ENCODE measurements at regions not wholly inside any gene's neighbourhood (a gene's known extent, or its start where the extent isn't known, plus 50 kb on each side); places are given as distances from the start of the nearest gene placed in this dataset.

GRCh38 chr1:94621802-94622201, 80.2 kb upstream of the F3 start:
- H3K4me3 ChIP-seq (ENCODE audit: low read length): no peak overlapping the region

GRCh38 chr1:94621395-94621794, 79.8 kb upstream of the F3 start:
- Histone ChIP-seq H3K27me3 (ENCODE audit: insufficient read depth, low read length) (peaks cover 15% of the 10 kb centered on the region; the same call in 1 of the 2 replicates), H3K36me3 (ENCODE audit: insufficient read depth, low read depth, low read length) (no peaks in the 10 kb centered on the region), H3K9ac (ENCODE audit: low read depth, low read length) (no peak overlapping the region), H3K4me3 (ENCODE audit: low read length) (no peak overlapping the region), H3K27ac (ENCODE audit: low read length) (no peak overlapping the region), H3K9me3 (ENCODE audit: insufficient read depth, low read depth, low read length) (no peaks in the 10 kb centered on the region; the same call in 1 of the 2 replicates), H3K4me1 (ENCODE audit: insufficient read depth, low read length) (peaks cover 41% of the 10 kb centered on the region)

More at GRCh38 chr1:94621802-94622201, 80.2 kb upstream of the F3 start:
- Histone ChIP-seq H3K9me3 (ENCODE audit: insufficient read depth, low read depth, low read length) (no peaks in the 10 kb centered on the region; the same call in 1 of the 2 replicates), H3K4me1 (ENCODE audit: insufficient read depth, low read length) (peaks cover 37% of the 10 kb centered on the region), H3K27me3 (ENCODE audit: insufficient read depth, low read length) (peaks cover 15% of the 10 kb centered on the region; the same call in 1 of the 2 replicates), H3K9ac (ENCODE audit: low read depth, low read length) (no peak overlapping the region), H3K36me3 (ENCODE audit: insufficient read depth, low read depth, low read length) (no peaks in the 10 kb centered on the region), H3K27ac (ENCODE audit: low read length) (no peak overlapping the region)

- Histone ChIP-seq H3K9ac (ENCODE audit: low read depth, low read length) (no peak overlapping the region), H3K9me3 (ENCODE audit: insufficient read depth, low read depth, low read length) (no peaks in the 10 kb centered on the region; the same call in 1 of the 2 replicates), H3K27me3 (ENCODE audit: insufficient read depth, low read length) (peaks cover 15% of the 10 kb centered on the region; the same call in 1 of the 2 replicates), H3K27ac (ENCODE audit: low read length) (no peak overlapping the region), H3K4me1 (ENCODE audit: insufficient read depth, low read length) (peaks cover 42% of the 10 kb centered on the region), H3K36me3 (ENCODE audit: insufficient read depth, low read depth, low read length) (no peaks in the 10 kb centered on the region), H3K4me3 (ENCODE audit: low read length) (no peak overlapping the region)
Observed at GRCh38 chr1:94620345-94621031, 78.9 kb upstream of the F3 start.

GRCh38 chr1:94619731-94620130, 78.2 kb upstream of the F3 start:
- H3K27ac ChIP-seq (ENCODE audit: low read length): no peak overlapping the region
- no peak overlapping the region for H3K4me3 ChIP-seq (ENCODE audit: low read length)
- no peaks in the 10 kb centered on the region; the same call in 1 of the 2 replicates for H3K9me3 ChIP-seq (ENCODE audit: insufficient read depth, low read depth, low read length)
- H3K4me1 ChIP-seq (ENCODE audit: insufficient read depth, low read length): peaks cover 36% of the 10 kb centered on the region
- H3K36me3 ChIP-seq (ENCODE audit: insufficient read depth, low read depth, low read length): no peaks in the 10 kb centered on the region
- H3K27me3 ChIP-seq (ENCODE audit: insufficient read depth, low read length): peaks cover 15% of the 10 kb centered on the region; the same call in 1 of the 2 replicates
- no peak overlapping the region for H3K9ac ChIP-seq (ENCODE audit: low read depth, low read length)

GRCh38 chr1:94617957-94618739, 76.6 kb upstream of the F3 start:
- Histone ChIP-seq H3K9me3 (ENCODE audit: insufficient read depth, low read depth, low read length) (no peaks in the 10 kb centered on the region; the same call in 1 of the 2 replicates), H3K4me3 (ENCODE audit: low read length) (no peak overlapping the region), H3K9ac (ENCODE audit: low read depth, low read length) (no peak overlapping the region), H3K36me3 (ENCODE audit: insufficient read depth, low read depth, low read length) (no peaks in the 10 kb centered on the region), H3K27ac (ENCODE audit: low read length) (no peak overlapping the region), H3K4me1 (ENCODE audit: insufficient read depth, low read length) (peaks cover 21% of the 10 kb centered on the region), H3K27me3 (ENCODE audit: insufficient read depth, low read length) (peaks cover 12% of the 10 kb centered on the region; the same call in 1 of the 2 replicates)

- H3K27ac ChIP-seq (ENCODE audit: low read length): no peak overlapping the region
Observed at GRCh38 chr1:94617134-94617805, 75.7 kb upstream of the F3 start.

GRCh38 chr1:94616506-94616905, 74.9 kb upstream of the F3 start:
- H3K27me3 ChIP-seq (ENCODE audit: insufficient read depth, low read length): no peaks in the 10 kb centered on the region; the same call in 1 of the 2 replicates
- H3K9me3 ChIP-seq (ENCODE audit: insufficient read depth, low read depth, low read length): no peaks in the 10 kb centered on the region; the same call in 1 of the 2 replicates
- H3K27ac ChIP-seq (ENCODE audit: low read length): no peak overlapping the region
- H3K9ac ChIP-seq (ENCODE audit: low read depth, low read length): no peak overlapping the region
- no peaks in the 10 kb centered on the region for H3K36me3 ChIP-seq (ENCODE audit: insufficient read depth, low read depth, low read length)
- H3K4me3 ChIP-seq (ENCODE audit: low read length): no peak overlapping the region
- peaks cover 10% of the 10 kb centered on the region for H3K4me1 ChIP-seq (ENCODE audit: insufficient read depth, low read length)

More at GRCh38 chr1:94617134-94617805, 75.7 kb upstream of the F3 start:
- Histone ChIP-seq H3K9ac (ENCODE audit: low read depth, low read length) (no peak overlapping the region), H3K36me3 (ENCODE audit: insufficient read depth, low read depth, low read length) (no peaks in the 10 kb centered on the region), H3K4me1 (ENCODE audit: insufficient read depth, low read length) (peaks cover 12% of the 10 kb centered on the region), H3K4me3 (ENCODE audit: low read length) (no peak overlapping the region), H3K9me3 (ENCODE audit: insufficient read depth, low read depth, low read length) (no peaks in the 10 kb centered on the region; the same call in 1 of the 2 replicates), H3K27me3 (ENCODE audit: insufficient read depth, low read length) (peaks cover 4% of the 10 kb centered on the region; the same call in 1 of the 2 replicates)

- H3K4me3 ChIP-seq (ENCODE audit: low read length): no peak overlapping the region
- no peak overlapping the region for H3K27ac ChIP-seq (ENCODE audit: low read length)
- H3K36me3 ChIP-seq (ENCODE audit: insufficient read depth, low read depth, low read length): no peaks in the 10 kb centered on the region
- no peaks in the 10 kb centered on the region for H3K27me3 ChIP-seq (ENCODE audit: insufficient read depth, low read length)
- H3K9ac ChIP-seq (ENCODE audit: low read depth, low read length): no peak overlapping the region
- peaks cover 10% of the 10 kb centered on the region for H3K4me1 ChIP-seq (ENCODE audit: insufficient read depth, low read length)
- no peaks in the 10 kb centered on the region; the same call in 1 of the 2 replicates for H3K9me3 ChIP-seq (ENCODE audit: insufficient read depth, low read depth, low read length)
Observed at GRCh38 chr1:94614996-94615395, 73.4 kb upstream of the F3 start.

- Histone ChIP-seq H3K4me1 (ENCODE audit: insufficient read depth, low read length) (peaks cover 10% of the 10 kb centered on the region), H3K9ac (ENCODE audit: low read depth, low read length) (no peak overlapping the region), H3K9me3 (ENCODE audit: insufficient read depth, low read depth, low read length) (no peaks in the 10 kb centered on the region; the same call in 1 of the 2 replicates), H3K36me3 (ENCODE audit: insufficient read depth, low read depth, low read length) (no peaks in the 10 kb centered on the region), H3K4me3 (ENCODE audit: low read length) (no peak overlapping the region), H3K27ac (ENCODE audit: low read length) (no peak overlapping the region), H3K27me3 (ENCODE audit: insufficient read depth, low read length) (no peaks in the 10 kb centered on the region)
Observed at GRCh38 chr1:94614168-94614815, 72.7 kb upstream of the F3 start.

GRCh38 chr1:94612525-94613204, 71.1 kb upstream of the F3 start:
- Histone ChIP-seq H3K9me3 (ENCODE audit: insufficient read depth, low read depth, low read length) (no peaks in the 10 kb centered on the region), H3K27me3 (ENCODE audit: insufficient read depth, low read length) (no peaks in the 10 kb centered on the region), H3K9ac (ENCODE audit: low read depth, low read length) (no peak overlapping the region), H3K36me3 (ENCODE audit: insufficient read depth, low read depth, low read length) (no peaks in the 10 kb centered on the region), H3K4me1 (ENCODE audit: insufficient read depth, low read length) (peaks cover 10% of the 10 kb centered on the region), H3K4me3 (ENCODE audit: low read length) (no peak overlapping the region), H3K27ac (ENCODE audit: low read length) (no peak overlapping the region)

Measured in iPS-20b (cell line).